ENCODE measurements at regions not wholly inside any gene's neighbourhood (a gene's known extent, or its start where the extent isn't known, plus 50 kb on each side); places are given as distances from the start of the nearest gene placed in this dataset.

DNA sequence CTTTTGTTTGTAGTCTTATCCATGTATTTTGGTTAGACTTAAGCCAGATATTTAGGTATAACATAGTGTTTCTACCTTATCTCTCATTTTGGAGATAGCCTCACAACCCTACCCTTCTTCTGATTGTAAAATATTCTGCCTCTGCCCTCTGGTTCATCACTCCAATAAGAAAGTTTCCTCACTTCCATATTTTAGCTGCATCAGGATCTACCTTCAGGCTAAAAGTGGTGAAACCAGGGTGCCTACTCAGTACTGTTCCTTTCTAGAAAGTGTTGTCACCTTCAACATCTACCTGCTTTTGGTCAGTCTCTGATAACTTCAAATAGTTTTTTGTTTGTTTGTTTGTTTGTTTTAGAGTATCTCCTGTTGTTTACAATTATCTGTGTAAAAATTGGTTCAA is 294.6 kb downstream of the ANXA1 start:
- ChIA-PET CTCF (no interaction called here), POLR2A (no interaction called here)
- Histone ChIP-seq H3K4me3 (ENCODE audit: control extremely low read depth in 1 of 5, extremely low read depth in 1 of 5, insufficient read depth in 1 of 5, low read depth in 2 of 5, low read length in 4 of 5) (no peak overlapping the region), H3K27ac (ENCODE audit: low read length in 2 of 2) (no peak overlapping the region), H3K79me2 (ENCODE audit: control insufficient read depth, insufficient read depth, low read length) (no peaks in the 10 kb centered on the region), H3K4me2 (replicated peaks; ENCODE audit: low read depth, low read length, poor library complexity, severe bottlenecking) (no peak overlapping the region), H3K9me3 (ENCODE audit: control extremely low read depth in 1 of 3, control insufficient read depth in 2 of 3, insufficient read depth in 1 of 3, low read length in 2 of 3) (no peaks in the 10 kb centered on the region), H3K9ac (ENCODE audit: low read length) (no peak overlapping the region), H3K4me1 (ENCODE audit: control insufficient read depth in 2 of 2, insufficient read depth in 2 of 2, low read length in 2 of 2) (no peaks in the 10 kb centered on the region), H2AFZ (ENCODE audit: insufficient read depth, low read depth, low read length, poor library complexity, severe bottlenecking) (no peak overlapping the region), H3K27me3 (replicated peaks in 1 of 4; ENCODE audit: control extremely low read depth in 1 of 4, control insufficient read depth in 3 of 4, insufficient read depth in 4 of 4, low read length in 3 of 4) (no peaks in the 10 kb centered on the region), H4K20me1 (ENCODE audit: control insufficient read depth, insufficient read depth, low read length, poor library complexity, severe bottlenecking) (no peaks in the 10 kb centered on the region), H3K36me3 (replicated peaks in 1 of 2; ENCODE audit: control extremely low read depth in 1 of 2, control insufficient read depth in 1 of 2, extremely low read depth in 1 of 2, insufficient read depth in 2 of 2, low read length in 1 of 2) (no peaks in the 10 kb centered on the region)
- Mint-ChIP-seq H3K4me3 (no peak overlapping the region), H3K27me3 (no peaks in the 10 kb centered on the region), H3K9me3 (ENCODE audit: insufficient read depth) (no peaks in the 10 kb centered on the region), H3K4me1 (no peaks in the 10 kb centered on the region), H3K27ac (no peak overlapping the region)
- ATAC-seq (ENCODE audit: low read depth) (no peak), DNase-seq (no peak)
- intact Hi-C loops (cut with micrococcal nuclease), result no loop called here
- TF ChIP-seq, protein P1, sequence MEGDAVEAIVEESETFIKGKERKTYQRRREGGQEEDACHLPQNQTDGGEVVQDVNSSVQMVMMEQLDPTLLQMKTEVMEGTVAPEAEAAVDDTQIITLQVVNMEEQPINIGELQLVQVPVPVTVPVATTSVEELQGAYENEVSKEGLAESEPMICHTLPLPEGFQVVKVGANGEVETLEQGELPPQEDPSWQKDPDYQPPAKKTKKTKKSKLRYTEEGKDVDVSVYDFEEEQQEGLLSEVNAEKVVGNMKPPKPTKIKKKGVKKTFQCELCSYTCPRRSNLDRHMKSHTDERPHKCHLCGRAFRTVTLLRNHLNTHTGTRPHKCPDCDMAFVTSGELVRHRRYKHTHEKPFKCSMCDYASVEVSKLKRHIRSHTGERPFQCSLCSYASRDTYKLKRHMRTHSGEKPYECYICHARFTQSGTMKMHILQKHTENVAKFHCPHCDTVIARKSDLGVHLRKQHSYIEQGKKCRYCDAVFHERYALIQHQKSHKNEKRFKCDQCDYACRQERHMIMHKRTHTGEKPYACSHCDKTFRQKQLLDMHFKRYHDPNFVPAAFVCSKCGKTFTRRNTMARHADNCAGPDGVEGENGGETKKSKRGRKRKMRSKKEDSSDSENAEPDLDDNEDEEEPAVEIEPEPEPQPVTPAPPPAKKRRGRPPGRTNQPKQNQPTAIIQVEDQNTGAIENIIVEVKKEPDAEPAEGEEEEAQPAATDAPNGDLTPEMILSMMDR (IDR thresholded peaks at IDR 0.05), result no peak
- TF ChIP-seq EZH2 (IDR thresholded peaks at IDR 0.05; ENCODE audit: borderline replicate concordance, insufficient read depth, low read depth, low read length, poor library complexity, severe bottlenecking), result no peak

DNA sequence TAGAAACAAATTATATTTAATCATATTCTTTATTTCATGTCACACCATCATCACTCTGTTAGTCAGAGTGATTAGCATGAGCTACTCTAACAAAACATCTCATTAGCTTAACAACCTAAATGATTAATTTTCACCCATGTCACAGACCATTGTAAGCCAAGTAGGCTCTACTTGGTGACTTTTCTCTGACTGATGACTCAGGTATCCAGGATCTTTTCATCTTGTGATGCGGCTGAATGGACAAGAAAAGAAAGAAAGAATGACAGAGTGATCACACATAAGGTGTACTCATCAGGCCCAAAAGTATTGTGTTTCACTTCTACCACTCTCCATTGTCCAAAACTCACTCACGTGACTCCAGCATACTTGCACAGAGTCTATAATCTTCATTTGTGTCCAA is 299.3 kb downstream of the ANXA1 start:
- WGBS (ENCODE audit: insufficient coverage), result no CpG with 5 or more reads among the region's 2 CpGs

More for the DNA sequence above, 299.3 kb downstream of the ANXA1 start:
- no peaks in the 10 kb centered on the region for H3K36me3 ChIP-seq (replicated peaks in 1 of 2; ENCODE audit: control extremely low read depth in 1 of 2, control insufficient read depth in 1 of 2, extremely low read depth in 1 of 2, insufficient read depth in 2 of 2, low read length in 1 of 2)
- Mint-ChIP-seq H3K4me3 (no peak overlapping the region), H3K9me3 (ENCODE audit: insufficient read depth) (no peaks in the 10 kb centered on the region), H3K27ac (no peak overlapping the region), H3K27me3 (no peaks in the 10 kb centered on the region), H3K4me1 (no peaks in the 10 kb centered on the region)
- no peak for DNase-seq
- no peak overlapping the region for H3K4me2 ChIP-seq (replicated peaks; ENCODE audit: low read depth, low read length, poor library complexity, severe bottlenecking)
- CTCF ChIA-PET, result no interaction called here
- H3K27me3 ChIP-seq (replicated peaks in 1 of 4; ENCODE audit: control extremely low read depth in 1 of 4, control insufficient read depth in 3 of 4, insufficient read depth in 4 of 4, low read length in 3 of 4), result no peaks in the 10 kb centered on the region
- H3K27ac ChIP-seq (ENCODE audit: low read length in 2 of 2), result no peak overlapping the region
- no peak overlapping the region for H3K9ac ChIP-seq (ENCODE audit: low read length)
- H3K4me3 ChIP-seq (ENCODE audit: control extremely low read depth in 1 of 5, extremely low read depth in 1 of 5, insufficient read depth in 1 of 5, low read depth in 2 of 5, low read length in 4 of 5), result no peak overlapping the region
- no peaks in the 10 kb centered on the region for H3K9me3 ChIP-seq (ENCODE audit: control extremely low read depth in 1 of 3, control insufficient read depth in 2 of 3, insufficient read depth in 1 of 3, low read length in 2 of 3)
- no peaks in the 10 kb centered on the region for H3K4me1 ChIP-seq (ENCODE audit: control insufficient read depth in 2 of 2, insufficient read depth in 2 of 2, low read length in 2 of 2)
- POLR2A ChIA-PET, result no interaction called here
- intact Hi-C loops (cut with micrococcal nuclease), result no loop called here
- H4K20me1 ChIP-seq (ENCODE audit: control insufficient read depth, insufficient read depth, low read length, poor library complexity, severe bottlenecking), result no peaks in the 10 kb centered on the region
- ATAC-seq (ENCODE audit: low read depth), result no peak
- no peak overlapping the region for H2AFZ ChIP-seq (ENCODE audit: insufficient read depth, low read depth, low read length, poor library complexity, severe bottlenecking)
- TF ChIP-seq EZH2 (IDR thresholded peaks at IDR 0.05; ENCODE audit: borderline replicate concordance, insufficient read depth, low read depth, low read length, poor library complexity, severe bottlenecking), result no peak
- TF ChIP-seq, protein P1 (IDR thresholded peaks at IDR 0.05), result no peak
- H3K79me2 ChIP-seq (ENCODE audit: control insufficient read depth, insufficient read depth, low read length), result no peaks in the 10 kb centered on the region
